Retinal pigment epithelial cell (primary cell): ENCODE measurements at regions not wholly inside any gene's neighbourhood (a gene's known extent, or its start where the extent isn't known, plus 50 kb on each side); places are given as distances from the start of the nearest gene placed in this dataset.

ENCODE experiments used
- DNase-seq: peaks from one replicate; pipeline ENCODE4 v3.0.0-alpha.2; 2010; ENCODE audit warnings: low read depth
- H3K4me3 ChIP-seq: 2 replicates; pipeline ENCODE4 v1.5.1; 2011; ENCODE audit warnings: mild to moderate bottlenecking, low read length, control low read depth, moderate library complexity
- CTCF ChIP-seq: conservative IDR thresholded peaks from 2 replicates; pipeline ENCODE4 v1.5.1; 2011; ENCODE audit warnings: low read depth, low read length, control low read depth, inconsistent platforms

DNA sequence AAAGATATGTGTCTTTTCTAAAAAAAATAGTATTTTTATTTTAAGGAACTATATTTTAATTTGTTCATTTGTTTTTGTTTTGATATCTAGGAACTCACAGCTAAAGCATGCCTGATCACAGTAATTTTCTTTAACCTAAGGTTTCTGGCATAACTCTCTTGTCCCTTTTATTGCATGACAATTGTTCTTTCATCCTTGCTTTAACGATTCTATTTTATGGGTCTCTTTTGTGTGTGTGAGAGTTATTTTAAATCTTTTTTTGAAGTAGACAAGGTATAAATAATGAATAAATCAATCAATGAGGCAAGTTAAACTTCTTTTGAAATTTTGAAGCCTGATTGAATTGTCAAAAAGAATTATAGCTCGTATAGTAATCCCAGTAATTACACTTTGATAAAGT is 747.8 kb upstream of the GOLIM4 start:
- no peak overlapping the region for H3K4me3 ChIP-seq
- TF ChIP-seq CTCF, result no peak
- DNase-seq, result no peak

- no peak for DNase-seq
- TF ChIP-seq CTCF, result no peak
- no peak overlapping the region for H3K4me3 ChIP-seq
Observed at GRCh38 chr3:168839653-168840052, 743.9 kb upstream of the GOLIM4 start.

DNA sequence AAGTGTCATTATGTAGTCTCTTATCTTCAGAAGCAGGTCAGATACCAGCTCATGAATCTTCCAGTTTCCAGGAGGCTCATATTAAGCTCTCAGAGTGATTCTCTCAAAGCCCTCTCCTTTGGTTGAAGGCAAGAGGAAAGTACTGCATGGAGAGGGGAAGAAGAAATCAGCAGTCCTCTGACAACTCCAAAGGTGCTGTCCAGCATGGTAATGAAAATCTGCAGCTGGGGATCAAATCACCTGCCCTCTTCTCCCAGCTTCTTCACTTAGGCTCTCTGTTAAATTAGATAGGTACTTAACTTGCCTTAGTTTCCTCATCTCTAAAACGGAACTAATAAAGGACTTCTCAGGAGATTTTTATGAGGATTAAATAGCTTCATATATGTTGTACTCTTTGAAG is 738.8 kb upstream of the GOLIM4 start:
- no peak for DNase-seq
- no peak overlapping the region for H3K4me3 ChIP-seq
- TF ChIP-seq CTCF, result no peak

GRCh38 chr3:168828943-168829342 is 733.2 kb upstream of the GOLIM4 start:
- TF ChIP-seq CTCF, result no peak
- no peak overlapping the region for H3K4me3 ChIP-seq
- DNase-seq, result no peak

DNA sequence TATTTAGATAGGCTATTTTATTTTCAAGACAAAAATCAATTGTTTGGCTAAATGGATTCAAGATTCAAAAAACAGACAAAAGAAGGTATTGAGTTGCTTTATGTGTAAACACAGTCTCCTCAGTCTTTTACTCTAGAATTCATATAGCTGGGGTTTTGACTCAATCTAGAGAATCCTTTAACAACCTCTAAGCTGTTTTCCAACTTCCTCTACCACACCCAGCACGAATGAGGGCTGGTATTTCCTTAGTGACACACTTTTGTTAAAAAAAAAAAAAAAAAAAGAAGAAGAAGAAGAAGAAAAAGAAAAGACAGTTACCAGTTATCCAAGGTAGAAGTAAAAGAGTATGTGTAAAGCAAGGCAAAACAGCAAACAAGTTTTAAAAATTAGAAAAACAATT is 732.8 kb upstream of the GOLIM4 start:
- TF ChIP-seq CTCF, result no peak
- DNase-seq, result no peak
- H3K4me3 ChIP-seq, result no peak overlapping the region

DNA sequence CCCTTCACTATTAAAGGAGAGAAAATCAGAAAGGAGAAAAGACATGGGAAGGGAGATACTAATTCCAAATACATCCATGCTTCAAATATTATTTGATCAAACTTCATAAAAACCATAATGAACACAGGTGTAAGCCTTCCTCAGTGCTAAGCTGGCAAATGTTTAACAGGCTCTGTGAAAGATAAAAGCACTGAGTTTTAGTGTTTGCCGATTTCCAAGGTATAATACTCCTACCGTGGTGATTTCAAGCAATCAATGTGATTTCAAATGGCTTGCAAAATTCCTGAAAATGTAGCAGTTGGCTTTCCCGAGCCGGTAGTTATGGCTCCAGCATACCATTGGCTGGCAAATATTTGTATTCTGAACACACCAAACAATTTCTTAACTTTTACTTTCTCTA is 732.3 kb upstream of the GOLIM4 start:
- no peak overlapping the region for H3K4me3 ChIP-seq
- no peak for DNase-seq
- no peak for TF ChIP-seq CTCF

- TF ChIP-seq CTCF, result no peak
- no peak overlapping the region for H3K4me3 ChIP-seq
- DNase-seq, result no peak
Observed at GRCh38 chr3:168824107-168824506, 728.4 kb upstream of the GOLIM4 start.
